AG04450 (cell line): ENCODE measurements at regions not wholly inside any gene's neighbourhood (a gene's known extent, or its start where the extent isn't known, plus 50 kb on each side); places are given as distances from the start of the nearest gene placed in this dataset.

Experiments used
- CTCF ChIA-PET: fragments of 300-600, 350-600 bp; formaldehyde crosslinking; extraction: SDS; loops from one replicate; lab custom pipeline; 2022; ENCODE audit warnings: antibody characterized with exemption, inconsistent platforms; lab: Charles Lee
- POLR2A ChIA-PET: fragments of 350-600 bp; formaldehyde crosslinking; extraction: SDS; loops from one replicate; lab custom pipeline; 2021; ENCODE audit warnings: antibody characterized with exemption, inconsistent platforms; lab: Yijun Ruan, JAX
- DNase-seq: peaks from one replicate; pipeline ENCODE4 v3.0.0-alpha.2; 2011; ENCODE audit warnings: low read depth, low spot score
- H3K27ac ChIP-seq: one replicate; pipeline ENCODE4 v1.5.1; 2012; ENCODE audit warnings: low read depth, low read length, control low read depth
- H3K27me3 ChIP-seq: one replicate; pipeline ENCODE4 v1.6.0; 2012; ENCODE audit warnings: low read length; ENCODE audit not compliant: control insufficient read depth, insufficient read depth
- H3K4me3 ChIP-seq: 2 replicates; pipeline ENCODE4 v1.5.1; 2011; ENCODE audit warnings: mild to moderate bottlenecking, low read depth, low read length, control low read depth
- H3K9me3 ChIP-seq: 2 replicates; pipeline ENCODE4 v1.5.1; 2012; ENCODE audit warnings: low read length; ENCODE audit not compliant: control insufficient read depth, insufficient read depth
- CTCF ChIP-seq: IDR thresholded peaks from 2 replicates; pipeline ENCODE4 v1.5.1; 2011; ENCODE audit warnings: low read depth, low read length, control low read depth, inconsistent platforms

- peaks cover 33% of the 10 kb centered on the region for H3K9me3 ChIP-seq
- POLR2A ChIA-PET: no interaction called here
- H3K27me3 ChIP-seq: no peaks in the 10 kb centered on the region
- H3K4me3 ChIP-seq: no peak overlapping the region
- H3K27ac ChIP-seq: no peak overlapping the region
- CTCF ChIA-PET: no interaction called here
- no peak for DNase-seq
- TF ChIP-seq CTCF: no peak
Observed at GRCh38 chr18:37660658-37661057, 95.1 kb upstream of the CELF4 start.

GRCh38 chr18:37659906-37660305 lies 94.3 kb upstream of the CELF4 start:
- Histone ChIP-seq H3K9me3 (peaks cover 32% of the 10 kb centered on the region; the same call in 1 of the 2 replicates), H3K27ac (no peak overlapping the region), H3K27me3 (no peaks in the 10 kb centered on the region), H3K4me3 (no peak overlapping the region)
- no peak for DNase-seq
- CTCF ChIA-PET: no interaction called here
- POLR2A ChIA-PET: no interaction called here
- no peak for TF ChIP-seq CTCF

- peaks cover 31% of the 10 kb centered on the region; the same call in 1 of the 2 replicates for H3K9me3 ChIP-seq
- CTCF ChIA-PET: no interaction called here
- POLR2A ChIA-PET: no interaction called here
- H3K27ac ChIP-seq: no peak overlapping the region
- no peaks in the 10 kb centered on the region for H3K27me3 ChIP-seq
- TF ChIP-seq CTCF: no peak
- DNase-seq: no peak
- no peak overlapping the region for H3K4me3 ChIP-seq
Observed at GRCh38 chr18:37658894-37659293, 93.3 kb upstream of the CELF4 start.

GRCh38 chr18:37657493-37657892 lies 91.9 kb upstream of the CELF4 start:
- TF ChIP-seq CTCF: no peak
- ChIA-PET CTCF (no interaction called here), POLR2A (no interaction called here)
- no peak overlapping the region for H3K4me3 ChIP-seq
- no peak for DNase-seq
- H3K27ac ChIP-seq: no peak overlapping the region
- H3K9me3 ChIP-seq: peaks cover 22% of the 10 kb centered on the region; the same call in 1 of the 2 replicates
- H3K27me3 ChIP-seq: no peaks in the 10 kb centered on the region

GRCh38 chr18:37654731-37655369 lies 89.3 kb upstream of the CELF4 start:
- no peak for TF ChIP-seq CTCF
- no peak for DNase-seq
- H3K4me3 ChIP-seq: no peak overlapping the region
- POLR2A ChIA-PET: no interaction called here
- H3K9me3 ChIP-seq: peaks cover 7% of the 10 kb centered on the region; the same call in 1 of the 2 replicates
- no peaks in the 10 kb centered on the region for H3K27me3 ChIP-seq
- CTCF ChIA-PET: interaction anchor here (0.7 kb wide), 1 partner anchor 107 kb away, joined by 3 read pairs; no protein-coding TSS in a partner anchor
- no peak overlapping the region for H3K27ac ChIP-seq
